RWPE1 (cell line): ENCODE measurements at regions not wholly inside any gene's neighbourhood (a gene's known extent, or its start where the extent isn't known, plus 50 kb on each side); places are given as distances from the start of the nearest gene placed in this dataset.
"Not testable (repeated sequence)": the region's sequence is repeated elsewhere in the genome, so short reads cannot be mapped to it uniquely, and the experiment has no call there.

Experiments used
- CTCF ChIA-PET: fragments of 350-600 bp; sonication (Branson Sonifier 250); formaldehyde crosslinking; extraction: SDS; loops from one replicate; lab custom pipeline; 2021; lab: Yijun Ruan, JAX
- POLR2A ChIA-PET: fragments of 400-600 bp; formaldehyde crosslinking; extraction: SDS; loops from one replicate; lab custom pipeline; 2020; ENCODE audit warnings: antibody characterized with exemption; ENCODE audit not compliant: low non-redundant PET; lab: Yijun Ruan, JAX
- DNase-seq: peaks from one replicate; pipeline ENCODE4 v3.0.0; 2012; ENCODE audit warnings: low spot score
- H3K27ac ChIP-seq: fragments of 450-650 bp; 2 replicates; pipeline ENCODE4 v1.5.1; 2017
- CTCF ChIP-seq: fragments of 450-650 bp; conservative IDR thresholded peaks from 2 replicates; pipeline ENCODE4 v1.5.1; 2017; ENCODE audit warnings: low read depth, mild to moderate bottlenecking

DNA sequence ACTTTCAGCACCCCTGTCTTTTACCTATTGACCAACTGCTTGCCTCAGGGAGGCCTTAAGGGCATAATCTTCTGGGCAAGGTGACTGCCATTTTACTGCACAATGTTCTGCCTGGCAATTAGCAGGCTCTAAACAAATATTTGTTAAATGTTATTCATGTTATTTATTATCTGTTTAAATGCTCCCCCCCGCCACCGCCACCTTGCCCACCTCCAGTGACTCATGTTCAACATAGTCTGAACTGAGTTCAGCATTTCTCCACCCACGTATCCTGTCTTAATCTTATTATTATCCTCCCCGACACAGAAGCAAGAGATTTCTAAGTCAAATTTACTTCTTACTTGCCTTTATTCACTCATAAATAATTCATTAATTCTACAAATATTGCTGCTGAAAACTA lies 144.8 kb downstream of the LIG4 start:
- POLR2A ChIA-PET, result no interaction called here
- no peak for DNase-seq
- no peak overlapping the region for H3K27ac ChIP-seq
- CTCF ChIA-PET, result no interaction called here
- TF ChIP-seq CTCF, result no peak

DNA sequence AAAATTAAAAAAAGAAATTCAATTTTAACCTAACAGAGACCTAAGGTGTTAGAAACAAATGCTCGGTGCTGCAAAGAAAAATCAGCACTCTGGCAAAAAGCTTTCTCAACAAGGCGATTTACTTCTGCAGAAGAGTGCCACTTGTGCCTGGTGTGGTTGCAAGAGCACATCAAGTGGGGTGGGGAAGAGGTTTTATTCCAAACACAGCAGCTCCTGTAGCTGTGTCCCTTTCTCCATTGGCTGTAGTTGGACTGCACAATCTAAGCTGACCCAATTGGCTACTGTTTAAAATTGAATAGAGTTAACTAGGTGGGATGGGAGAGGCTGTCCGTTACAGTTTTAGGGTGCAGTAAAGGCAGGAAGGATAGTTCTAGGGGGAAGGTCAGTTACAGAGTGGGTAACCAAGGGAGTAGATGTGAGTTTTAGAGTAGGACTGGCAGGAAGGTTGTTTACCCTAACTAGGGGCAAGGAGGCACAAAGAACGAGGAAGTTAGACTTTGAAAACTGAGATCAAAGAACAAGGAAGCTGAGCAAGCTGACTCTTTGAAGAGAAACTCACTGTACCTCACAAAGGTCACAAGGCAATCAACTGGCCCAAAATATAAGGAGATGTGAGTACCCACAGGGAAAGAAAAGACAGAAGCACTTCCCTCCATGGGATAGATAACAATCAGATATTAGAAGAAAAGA lies 145.7 kb downstream of the LIG4 start:
- no peak for TF ChIP-seq CTCF

GRCh38 chr13:108064372-108064771 lies 151.0 kb downstream of the LIG4 start:
- CTCF ChIA-PET, DNase-seq, POLR2A ChIA-PET, H3K27ac ChIP-seq: not testable (repeated sequence)

More for the DNA sequence above, 145.7 kb downstream of the LIG4 start:
- POLR2A ChIA-PET, result no interaction called here
- CTCF ChIA-PET, result no interaction called here
- H3K27ac ChIP-seq, result no peak overlapping the region
- DNase-seq, result no peak

- ChIA-PET CTCF (no interaction called here), POLR2A (no interaction called here)
- no peak for TF ChIP-seq CTCF
- DNase-seq, result no peak
- no peak overlapping the region for H3K27ac ChIP-seq
Observed at GRCh38 chr13:108060111-108060510, 155.2 kb downstream of the LIG4 start.

DNA sequence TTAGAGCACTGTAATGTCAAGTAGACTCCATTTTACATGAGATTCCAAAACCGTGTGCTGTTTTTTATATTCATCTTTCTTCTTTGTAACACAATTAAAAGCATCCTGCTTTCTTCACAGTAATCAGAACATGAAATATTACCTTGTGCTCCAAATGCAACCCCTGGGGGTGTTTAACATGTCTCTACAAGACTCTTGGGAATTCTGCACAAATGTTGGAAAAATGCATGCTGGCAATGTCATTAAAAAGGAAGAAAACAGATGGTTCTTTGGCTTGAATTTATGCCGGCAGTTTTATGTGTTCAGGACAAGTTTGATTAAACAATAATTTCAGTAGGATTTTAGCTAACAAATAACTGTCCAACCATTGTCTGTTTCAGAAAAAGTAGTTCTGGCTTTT lies 159.1 kb downstream of the LIG4 start:
- H3K27ac ChIP-seq, result no peak overlapping the region
- ChIA-PET CTCF (no interaction called here), POLR2A (no interaction called here)
- TF ChIP-seq CTCF, result no peak
- no peak for DNase-seq

DNA sequence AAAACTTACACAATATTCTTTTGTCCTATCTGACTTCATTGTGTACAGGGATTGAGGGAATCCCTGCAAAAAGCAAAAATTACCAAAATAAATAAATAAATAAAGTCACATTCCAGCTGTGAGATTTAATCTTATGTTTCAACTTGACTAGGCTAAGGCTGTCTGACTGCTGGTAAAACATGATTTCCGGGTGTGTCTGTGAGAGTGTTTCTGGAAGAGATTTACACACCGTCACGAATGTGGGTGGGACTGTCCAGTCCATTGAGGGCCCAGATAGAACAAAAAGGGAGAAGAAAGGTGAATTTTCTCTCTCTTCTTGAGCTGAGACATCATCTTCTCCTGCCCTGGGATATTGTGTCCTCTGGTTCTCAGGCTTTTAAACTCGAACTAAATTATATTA lies 166.1 kb downstream of the LIG4 start:
- TF ChIP-seq CTCF, result no peak
- ChIA-PET POLR2A (no interaction called here), CTCF (no interaction called here)
- no peak for DNase-seq
- H3K27ac ChIP-seq, result no peak overlapping the region

DNA sequence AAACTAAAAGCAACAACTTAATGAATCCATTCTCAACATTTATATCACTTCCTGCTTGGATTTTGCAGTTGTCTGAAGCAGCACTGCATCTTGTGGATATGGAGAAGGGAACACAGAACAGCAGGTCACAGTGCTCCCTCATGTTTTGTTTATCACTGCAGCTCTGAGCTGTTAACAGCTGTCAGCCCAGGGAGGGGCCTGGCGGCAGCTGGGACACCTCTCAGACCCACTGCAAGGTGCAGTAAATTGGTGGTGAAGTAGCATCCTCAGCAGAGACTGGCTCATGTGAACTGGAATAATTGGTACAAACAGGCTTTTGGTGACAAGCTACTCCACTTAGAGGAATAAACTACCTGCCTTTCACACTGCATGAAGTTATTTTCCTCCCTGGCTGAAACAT lies 170.4 kb downstream of the LIG4 start:
- CTCF ChIA-PET, result interaction anchor here (0.6 kb wide), 1 partner anchor 40 kb away, joined by 4 read pairs; no protein-coding TSS in a partner anchor
- POLR2A ChIA-PET, result no interaction called here
- no peak for TF ChIP-seq CTCF
- DNase-seq, result no peak
- H3K27ac ChIP-seq, result no peak overlapping the region

GRCh38 chr13:108042866-108043265 lies 172.5 kb downstream of the LIG4 start:
- POLR2A ChIA-PET, DNase-seq, CTCF ChIA-PET, H3K27ac ChIP-seq: not testable (repeated sequence)
